HepG2 (cell line): ENCODE measurements at regions not wholly inside any gene's neighbourhood (a gene's known extent, or its start where the extent isn't known, plus 50 kb on each side); places are given as distances from the start of the nearest gene placed in this dataset.
A peak's percentile ranks its signal among the peaks of the same experiment; 100 is the strongest.

Experiments
- ATAC-seq: fragments of 200-7000 bp; cut with Tn5 transposase; 3 replicates; pipeline ENCODE4 v1.9.1; 2020; ENCODE audit warnings: mild to moderate bottlenecking, moderate library complexity
- BruUV-seq: library from RNA; stranded (reverse); fragments of 400-500 nt; replicated peaks from 2 replicates; lab custom pipeline; 2021; lab: Mats Ljungman, UMichigan
- CTCF ChIA-PET: fragments of 300-600 bp; formaldehyde crosslinking; extraction: SDS; loops from one replicate; lab custom pipeline; 2021; ENCODE audit warnings: low total read pairs, inconsistent platforms, low intra/inter-chr PET ratio; lab: Yijun Ruan, JAX
- POLR2A ChIA-PET: fragments of 350-600 bp; sonication (Branson Sonifier 250); formaldehyde crosslinking; loops from one replicate; lab custom pipeline; 2020; ENCODE audit warnings: antibody characterized with exemption, inconsistent platforms; lab: Yijun Ruan, JAX
- DNase-seq: peaks from one replicate; pipeline ENCODE4 v3.0.0-alpha.2; 2015; ENCODE audit warnings: low spot score
- FAIRE-seq: peaks from 3 replicates; lab custom pipeline; 2011; peaks lifted over from hg19 to GRCh38; lab: Jason Lieb, UNC
- H2AFZ ChIP-seq: one replicate; pipeline ENCODE4 v1.6.1; 2011; ENCODE audit warnings: low read length, inconsistent platforms
- H3K27ac ChIP-seq: fragments of 300-600 bp; 3 replicates; pipeline ENCODE4 v1.8.0; 2011; ENCODE audit warnings: mixed run types, mild to moderate bottlenecking, mixed read lengths, low read length, inconsistent platforms; ENCODE audit not compliant: insufficient read depth; ENCODE audit errors: extremely low read length
- H3K27me3 ChIP-seq, 2 experiments: fragments of 200-600 bp in 1 of 2; 2 replicates in 1 of 2; 3 replicates in 1 of 2; pipeline versions ENCODE4 v1.6.0 to v1.8.0; 2011; ENCODE audit warnings: low read length in 2 of 2, mild to moderate bottlenecking in 2 of 2, moderate library complexity in 2 of 2, inconsistent platforms in 1 of 2; ENCODE audit not compliant: insufficient read depth in 2 of 2, control insufficient read depth in 1 of 2
- H3K36me3 ChIP-seq, 2 experiments: fragments of 200-600 bp in 1 of 2; replicated peaks in 1 of 2; 2 replicates in 1 of 2; 3 replicates in 1 of 2; pipeline versions ENCODE4 v1.5.1 to v1.8.0; 2011; ENCODE audit warnings: low read length in 2 of 2, inconsistent platforms in 1 of 2; ENCODE audit not compliant: insufficient read depth in 2 of 2, control insufficient read depth in 1 of 2
- H3K4me1 ChIP-seq: 2 replicates; pipeline ENCODE4 v1.5.1; 2012; ENCODE audit warnings: low read length, inconsistent platforms; ENCODE audit not compliant: insufficient read depth
- H3K4me2 ChIP-seq: 2 replicates; pipeline ENCODE4 v1.6.0; 2011; ENCODE audit warnings: low read depth, low read length, inconsistent platforms
- H3K4me3 ChIP-seq, 3 experiments: fragments of 200-600 bp in 1 of 3; sonication (generic), shearing (Covaris generic) in 1 of 3; replicated peaks in 1 of 3; 2 replicates each; pipeline ENCODE4 v1.5.1; 2011 to 2016; ENCODE audit warnings: low read length in 3 of 3, inconsistent platforms in 2 of 3, low read depth in 2 of 3, mild to moderate bottlenecking in 2 of 3, control low read depth in 1 of 3, mixed read lengths in 1 of 3; ENCODE audit not compliant: insufficient read depth in 1 of 3
- H3K79me2 ChIP-seq: one replicate; pipeline ENCODE4 v1.6.1; 2011; ENCODE audit warnings: low read length, inconsistent platforms; ENCODE audit not compliant: insufficient read depth
- H3K9ac ChIP-seq: 2 replicates; pipeline ENCODE4 v1.6.0; 2011; ENCODE audit warnings: mild to moderate bottlenecking, low read depth, low read length, inconsistent platforms; ENCODE audit not compliant: insufficient read depth
- H3K9me3 ChIP-seq: 2 replicates; pipeline ENCODE4 v1.5.1; 2012; ENCODE audit warnings: mild to moderate bottlenecking, low read length
- H4K20me1 ChIP-seq: 2 replicates; pipeline ENCODE4 v1.6.0; 2011; ENCODE audit warnings: inconsistent platforms, mild to moderate bottlenecking, low read length, moderate library complexity; ENCODE audit not compliant: insufficient read depth
- ATF4 ChIP-seq, 2 experiments: fragments of 450-650 bp in 1 of 2; sonication (generic) in 1 of 2; formaldehyde crosslinking; IDR thresholded peaks; 2 replicates each; pipeline versions ENCODE4 v1.5.0 to v1.8.0; 2020 to 2022; ENCODE audit warnings: mild to moderate bottlenecking in 1 of 2, missing genetic modification reagents in 1 of 2
- ATF7 ChIP-seq, 2 experiments: fragments of 450-650 bp in 1 of 2; sonication (generic) in 1 of 2; formaldehyde crosslinking in 1 of 2; IDR thresholded peaks; 2 replicates each; pipeline versions ENCODE4 v1.4.0 to v1.6.1; 2016 to 2020; ENCODE audit warnings: antibody characterized with exemption in 1 of 2, mild to moderate bottlenecking in 1 of 2, missing genetic modification reagents in 1 of 2
- CERS6 ChIP-seq: sonication (generic); formaldehyde crosslinking; IDR thresholded peaks from 2 replicates; pipeline ENCODE4 v1.5.0; 2020; ENCODE audit warnings: missing genetic modification reagents
- FOXK1 ChIP-seq: sonication (generic); formaldehyde crosslinking; IDR thresholded peaks from 2 replicates; pipeline ENCODE4 v1.4.0; 2020; ENCODE audit warnings: low read depth, missing genetic modification reagents, borderline replicate concordance
- FOXK2 ChIP-seq: fragments of 450-650 bp; IDR thresholded peaks from 2 replicates; pipeline ENCODE4 v1.6.1; 2016
- LCORL ChIP-seq, 2 experiments: fragments of 450-650 bp in 1 of 2; sonication (generic) in 1 of 2; formaldehyde crosslinking in 1 of 2; IDR thresholded peaks; 2 replicates each; pipeline versions ENCODE4 v1.5.0 to v1.6.1; 2017 to 2020; ENCODE audit warnings: antibody characterized with exemption in 1 of 2, missing genetic modification reagents in 1 of 2
- NR0B2 ChIP-seq: sonication (generic); formaldehyde crosslinking; IDR thresholded peaks from 2 replicates; pipeline ENCODE4 v1.4.0; 2020; ENCODE audit warnings: mild to moderate bottlenecking, missing genetic modification reagents
- PHF21A ChIP-seq: sonication (generic); formaldehyde crosslinking; IDR thresholded peaks from 2 replicates; pipeline ENCODE4 v1.5.0; 2020; ENCODE audit warnings: mild to moderate bottlenecking, missing genetic modification reagents
- SOX6 ChIP-seq, 2 experiments: fragments of 450-650 bp in 1 of 2; sonication (generic) in 1 of 2; formaldehyde crosslinking in 1 of 2; IDR thresholded peaks; 2 replicates each; pipeline versions ENCODE4 v1.4.0 to v1.6.1; 2017 to 2020; ENCODE audit warnings: antibody characterized with exemption in 1 of 2, mild to moderate bottlenecking in 1 of 2, missing genetic modification reagents in 1 of 2
- SRSF4 ChIP-seq: fragments of 200-400 bp; formaldehyde crosslinking; IDR thresholded peaks from one replicate; pipeline ENCODE4 v1.6.1; 2018; ENCODE audit warnings: mild to moderate bottlenecking, low read depth, low read length, moderate library complexity; ENCODE audit not compliant: poor library complexity, severe bottlenecking
- TEAD3 ChIP-seq: optimal IDR thresholded peaks from 2 replicates; pipeline ENCODE3; 2016; ENCODE audit warnings: borderline replicate concordance
- TP53 ChIP-seq: sonication (generic); formaldehyde crosslinking; conservative IDR thresholded peaks from 2 replicates; pipeline ENCODE4 v1.4.0; 2020; ENCODE audit warnings: missing genetic modification reagents
- ZGPAT ChIP-seq: IDR thresholded peaks from 2 replicates; pipeline ENCODE4 v1.6.1; 2016; ENCODE audit warnings: mild to moderate bottlenecking
- ZIK1 ChIP-seq: sonication (generic); formaldehyde crosslinking; IDR thresholded peaks from 2 replicates; pipeline ENCODE4 v1.5.0; 2020; ENCODE audit warnings: mild to moderate bottlenecking, low read depth, missing genetic modification reagents, borderline replicate concordance
- ZNF160 ChIP-seq: sonication (generic); formaldehyde crosslinking; IDR thresholded peaks from 2 replicates; pipeline ENCODE4 v1.8.0; 2022; ENCODE audit warnings: mild to moderate bottlenecking, inconsistent platforms, missing genetic modification reagents
- ZNF282 ChIP-seq: fragments of 450-650 bp; IDR thresholded peaks from 2 replicates; pipeline ENCODE4 v1.6.1; 2018; ENCODE audit not compliant: partially characterized antibody
- ZNF317 ChIP-seq: sonication (generic); formaldehyde crosslinking; IDR thresholded peaks from 2 replicates; pipeline ENCODE4 v1.5.0; 2020; ENCODE audit warnings: mild to moderate bottlenecking, missing genetic modification reagents
- ZNF326 ChIP-seq: sonication (generic); formaldehyde crosslinking; IDR thresholded peaks from 2 replicates; pipeline ENCODE4 v1.4.0; 2020; ENCODE audit warnings: missing genetic modification reagents, borderline replicate concordance
- ZNF431 ChIP-seq: sonication (generic); formaldehyde crosslinking; IDR thresholded peaks from 2 replicates; pipeline ENCODE4 v1.9.0; 2022; ENCODE audit warnings: missing genetic modification reagents, low read depth, mild to moderate bottlenecking, borderline replicate concordance
- ZNF546 ChIP-seq: sonication (generic); formaldehyde crosslinking; conservative IDR thresholded peaks from 2 replicates; pipeline ENCODE4 v1.8.1; 2023; ENCODE audit warnings: mild to moderate bottlenecking, missing genetic modification reagents
- ZNF777 ChIP-seq: sonication (generic); formaldehyde crosslinking; IDR thresholded peaks from 2 replicates; pipeline ENCODE4 v1.4.0; 2020; ENCODE audit warnings: missing genetic modification reagents
- ZNF781 ChIP-seq: sonication (generic); formaldehyde crosslinking; IDR thresholded peaks from 2 replicates; pipeline ENCODE4 v1.5.1; 2020; ENCODE audit warnings: borderline replicate concordance, mild to moderate bottlenecking, missing genetic modification reagents; ENCODE audit errors: not compliant biosample characterization
- WGBS: methylation state at CpG from one replicate; pipeline ENCODE4 v1.1.6; 2017; ENCODE audit warnings: low lambda C conversion rate; 5-methylcytosine and 5-hydroxymethylcytosine counted together
- in situ Hi-C: cut with HindIII; loops from 2 replicates; pipeline ENCODE4 v1.10.0; 2017; ENCODE audit warnings: low pct_unique_long_range_greater_than_20kb; ENCODE audit not compliant: extremely low pct_ligation_motif_present
- intact Hi-C: fragments of 100-400 bp; cut with micrococcal nuclease; formaldehyde crosslinking; loops from one replicate; pipeline ENCODE4 v1.10.0; 2022; ENCODE audit not compliant: unreplicated experiment

GRCh38 chr2:41990688-41991087, 57.1 kb upstream of the PKDCC start:
- H3K9me3 ChIP-seq: no peaks in the 10 kb centered on the region
- H2AFZ ChIP-seq: no peak overlapping the region
- in situ Hi-C loops (no loop called here), intact Hi-C loops (no loop called here)
- H3K4me1 ChIP-seq: peaks cover 9% of the 10 kb centered on the region; the same call in 1 of the 2 replicates
- ChIA-PET CTCF (no interaction called here), POLR2A (no interaction called here)
- peaks cover 3 to 27% of the 10 kb centered on the region in 2 experiments; a peak in 3 of 5 replicates for H3K27me3 ChIP-seq
- peak; percentile 42 for FAIRE-seq
- no peak overlapping the region for H3K27ac ChIP-seq
- no peaks in the 10 kb centered on the region for H4K20me1 ChIP-seq
- DNase-seq: no peak
- no peak overlapping the region for H3K9ac ChIP-seq
- no peak overlapping the region for H3K4me2 ChIP-seq
- H3K4me3 ChIP-seq: no peak overlapping the region
- no peaks in the 10 kb centered on the region for H3K36me3 ChIP-seq
- WGBS: 36% methylated on average over 4 of the region's 4 CpGs
- no TSS peak for BruUV-seq
- H3K79me2 ChIP-seq: no peaks in the 10 kb centered on the region
- ATAC-seq: no peak; the same call in 1 of the 3 replicates
- no peak for TF ChIP-seq NR0B2
- TF ChIP-seq ZNF546 (CRISPR knock-in tag): no peak
- peak; percentile 33 for TF ChIP-seq ZNF282
- TF ChIP-seq SOX6 (IDR thresholded peaks at IDR 0.05): 0 out of 2 replicates have a peak, but pooled peaks have one; percentile 27
- TF ChIP-seq SOX6 (CRISPR knock-in tag; IDR thresholded peaks at IDR 0.05): no peak
- no peak for TF ChIP-seq ZNF781 (CRISPR knock-in tag)
- no peak for TF ChIP-seq ZNF160 (CRISPR knock-in tag)
- TF ChIP-seq ZNF317: no peak
- TF ChIP-seq ATF4 (CRISPR knock-in tag; IDR thresholded peaks at IDR 0.05): no peak
- no peak for TF ChIP-seq ZGPAT (CRISPR knock-in tag)
- TF ChIP-seq FOXK1: no peak
- TF ChIP-seq ZNF326 (CRISPR knock-in tag): no peak
- TF ChIP-seq ATF7 (IDR thresholded peaks at IDR 0.05): peak; percentile 12; the same call in 1 of the 2 replicates
- no peak for TF ChIP-seq ATF7 (CRISPR knock-in tag; IDR thresholded peaks at IDR 0.05)
- TF ChIP-seq ZNF777 (CRISPR knock-in tag): no peak
- 0 out of 2 replicates have a peak, but pooled peaks have one; percentile 18 for TF ChIP-seq LCORL (IDR thresholded peaks at IDR 0.05)
- TF ChIP-seq LCORL (CRISPR knock-in tag; IDR thresholded peaks at IDR 0.05): no peak
- no peak for TF ChIP-seq CERS6 (CRISPR knock-in tag)
- TF ChIP-seq SRSF4: no peak
- no peak for TF ChIP-seq PHF21A
- no peak for TF ChIP-seq TP53 (CRISPR knock-in tag)
- TF ChIP-seq ZIK1: no peak
- no peak for TF ChIP-seq TEAD3 (CRISPR knock-in tag)
- no peak for TF ChIP-seq ZNF431 (CRISPR knock-in tag)
- 0 out of 2 replicates have a peak, but pooled peaks have one; percentile 28 for TF ChIP-seq FOXK2
